Amniotic epithelial cell (primary cell): ENCODE measurements at regions not wholly inside any gene's neighbourhood (a gene's known extent, or its start where the extent isn't known, plus 50 kb on each side); places are given as distances from the start of the nearest gene placed in this dataset.

Experiments
- DNase-seq: peaks from one replicate; pipeline ENCODE4 v3.0.0-alpha.2; 2010; ENCODE audit warnings: low read depth

DNA sequence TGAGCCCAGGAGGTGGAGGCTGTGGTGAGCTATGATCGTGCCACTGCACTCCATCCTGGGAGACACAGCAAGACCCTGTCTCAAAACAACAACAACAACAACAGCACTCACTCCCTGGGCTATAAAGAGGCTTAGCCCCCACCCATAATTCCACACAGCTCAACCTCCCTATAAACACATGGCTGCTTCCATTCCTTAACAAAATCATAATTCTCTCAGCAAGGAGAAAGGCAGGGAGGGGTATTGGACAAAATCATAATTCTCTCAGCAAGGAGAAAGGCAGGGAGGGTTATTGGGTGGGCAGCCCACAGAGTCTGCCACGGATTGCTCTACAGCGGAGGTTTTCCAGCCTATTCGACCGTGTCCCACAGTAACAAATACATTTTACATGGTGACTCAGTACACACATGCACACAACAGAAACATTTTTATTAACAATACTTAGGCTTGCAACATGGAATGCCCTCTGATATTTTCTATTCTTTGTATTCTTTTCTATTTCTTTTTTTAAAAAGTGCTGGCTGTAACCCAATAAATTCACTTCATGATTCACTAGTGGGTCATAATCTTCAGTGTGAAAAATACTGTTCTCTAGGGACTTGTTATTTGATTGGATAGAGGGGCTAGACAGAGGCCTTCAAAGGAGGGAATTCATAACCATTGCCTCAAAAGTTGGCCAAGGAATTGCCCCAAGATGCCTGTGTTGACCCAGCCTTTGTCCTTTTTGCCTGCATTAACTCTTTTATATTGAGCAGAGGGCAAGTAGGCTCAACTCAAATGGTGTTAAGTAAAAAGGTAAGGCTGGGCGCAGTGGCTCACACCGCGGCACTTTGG, 50.6 kb upstream of the ZMYND8 start:
- no peak for DNase-seq

DNA sequence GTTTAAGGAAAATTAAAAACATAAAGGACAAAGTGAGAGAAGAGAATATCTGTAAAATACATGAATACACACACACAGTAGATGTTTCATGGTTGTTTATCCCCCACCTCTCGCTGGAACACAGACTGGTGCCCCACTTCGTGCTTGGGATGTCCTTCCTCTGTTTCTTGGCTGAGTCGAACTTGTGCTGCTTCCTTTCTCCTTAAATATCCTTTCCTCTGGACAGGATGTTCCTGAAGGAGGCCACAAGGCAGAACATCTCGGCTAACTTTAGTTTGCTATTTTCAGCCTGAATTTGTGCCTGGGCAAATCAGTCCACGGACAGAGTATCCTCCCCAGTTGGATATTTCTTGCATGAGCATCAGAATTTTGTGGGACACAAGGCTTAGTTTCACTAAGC, 54.7 kb upstream of the ZMYND8 start:
- no peak for DNase-seq

DNA sequence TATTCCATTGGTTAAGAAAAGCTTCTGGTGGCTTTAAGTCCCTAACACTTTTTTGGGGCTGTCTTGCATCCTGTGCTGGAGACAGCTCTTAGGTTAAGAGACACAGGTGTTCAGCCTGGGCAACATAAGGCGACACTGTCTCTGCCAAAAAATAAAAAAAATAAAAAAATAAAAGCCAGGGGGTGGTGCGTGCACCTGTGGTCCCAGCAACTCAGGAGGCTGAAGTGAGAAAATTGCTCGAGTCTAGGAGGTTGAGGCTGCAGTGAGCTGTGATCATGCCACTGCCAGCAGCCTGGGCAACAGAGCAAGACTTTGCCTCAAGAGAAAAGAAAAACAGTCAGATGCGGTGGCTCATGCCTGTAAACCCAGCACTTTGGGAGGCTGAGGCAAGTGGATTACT, 55.6 kb upstream of the ZMYND8 start:
- DNase-seq = no peak

DNA sequence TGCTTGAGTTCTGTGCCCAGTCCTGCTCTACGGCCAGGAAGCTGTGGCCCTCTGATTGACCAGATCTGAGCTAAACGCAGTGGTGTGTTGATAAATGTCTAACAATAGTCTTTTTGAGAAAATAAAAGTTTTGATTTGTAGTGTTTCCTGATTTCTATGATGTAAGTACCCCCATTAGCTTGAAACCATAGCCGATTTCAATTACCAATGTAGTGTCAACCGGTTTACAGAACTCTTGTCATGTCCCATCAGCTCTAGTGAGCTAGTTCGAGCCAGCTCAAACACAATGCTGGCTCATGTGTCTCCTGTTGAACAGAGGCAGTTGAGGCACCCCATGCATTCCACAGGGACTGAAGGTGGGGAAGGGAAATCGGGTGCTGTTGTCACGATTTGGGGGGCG, 56.7 kb upstream of the ZMYND8 start:
- no peak for DNase-seq

DNA sequence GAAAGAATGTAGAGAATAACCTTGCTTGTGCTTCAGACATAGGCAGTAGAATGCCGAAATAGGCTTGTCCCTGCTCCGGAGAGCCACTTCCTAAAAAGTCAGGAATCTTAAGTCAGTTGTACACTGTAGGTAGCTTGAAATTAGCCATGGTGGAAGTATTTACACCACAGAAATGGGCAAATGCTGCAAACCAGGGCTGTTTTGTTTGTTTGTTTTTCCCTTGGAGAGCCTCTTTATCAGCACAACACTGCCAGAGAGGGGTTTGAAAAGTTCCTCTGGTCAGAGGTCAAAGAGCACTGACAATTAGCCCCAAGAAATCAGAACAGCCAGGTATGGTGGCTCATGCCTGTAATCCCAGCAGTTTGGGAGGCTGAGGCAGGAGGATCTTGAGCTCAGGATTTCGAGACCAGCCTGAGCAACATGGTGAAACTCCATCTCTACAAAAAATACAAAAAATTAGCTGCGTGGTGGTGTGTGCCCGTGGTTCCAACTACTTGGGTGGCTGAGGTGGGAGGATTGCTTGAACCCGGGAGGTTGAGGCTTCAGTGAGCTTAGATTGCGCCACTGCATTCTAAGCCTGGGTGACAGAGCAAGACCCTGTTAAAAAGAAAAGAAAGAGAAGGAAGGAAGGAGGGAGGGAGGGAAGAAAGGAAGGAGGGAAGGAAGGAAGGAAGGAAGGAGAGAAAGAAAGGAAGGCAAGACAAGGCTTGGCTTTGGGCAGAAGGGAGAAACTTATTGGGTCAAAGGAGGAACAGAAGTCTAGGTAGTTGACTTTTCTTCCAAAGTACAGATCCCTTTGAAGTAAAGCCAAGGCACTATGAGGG, 61.0 kb upstream of the ZMYND8 start:
- DNase-seq = no peak

DNA sequence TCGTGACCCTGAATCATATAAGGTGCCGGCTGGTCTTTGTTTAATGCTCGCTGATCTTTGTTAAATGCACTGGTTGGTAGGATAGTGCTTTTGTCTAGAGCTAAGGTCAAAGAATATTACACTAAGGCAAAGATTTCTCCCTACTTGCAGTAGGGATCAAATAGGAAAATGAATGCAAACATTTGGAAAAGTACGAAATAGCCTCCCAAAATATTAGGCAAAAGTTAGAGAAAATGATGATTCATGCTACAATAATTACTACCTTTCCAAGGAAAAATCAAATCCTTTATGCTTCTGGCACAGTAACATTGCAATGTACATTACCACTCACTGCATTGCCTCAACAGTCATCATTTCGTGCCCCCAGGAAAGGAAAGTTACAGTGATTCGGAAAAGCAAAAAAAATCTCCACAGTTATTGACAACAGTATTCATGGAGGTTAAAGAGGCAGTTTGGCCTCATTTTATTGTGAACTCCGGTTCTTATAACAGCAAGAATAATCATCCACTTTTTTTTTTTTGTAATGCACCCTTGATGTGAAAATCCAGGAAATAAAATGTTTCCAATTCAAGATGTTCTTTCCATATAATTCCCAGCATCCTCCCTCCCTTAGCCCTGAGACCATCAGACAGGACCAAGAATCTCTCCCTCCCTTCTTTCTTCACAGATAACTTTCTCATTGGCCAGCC, 61.7 kb upstream of the ZMYND8 start:
- DNase-seq = no peak

DNA sequence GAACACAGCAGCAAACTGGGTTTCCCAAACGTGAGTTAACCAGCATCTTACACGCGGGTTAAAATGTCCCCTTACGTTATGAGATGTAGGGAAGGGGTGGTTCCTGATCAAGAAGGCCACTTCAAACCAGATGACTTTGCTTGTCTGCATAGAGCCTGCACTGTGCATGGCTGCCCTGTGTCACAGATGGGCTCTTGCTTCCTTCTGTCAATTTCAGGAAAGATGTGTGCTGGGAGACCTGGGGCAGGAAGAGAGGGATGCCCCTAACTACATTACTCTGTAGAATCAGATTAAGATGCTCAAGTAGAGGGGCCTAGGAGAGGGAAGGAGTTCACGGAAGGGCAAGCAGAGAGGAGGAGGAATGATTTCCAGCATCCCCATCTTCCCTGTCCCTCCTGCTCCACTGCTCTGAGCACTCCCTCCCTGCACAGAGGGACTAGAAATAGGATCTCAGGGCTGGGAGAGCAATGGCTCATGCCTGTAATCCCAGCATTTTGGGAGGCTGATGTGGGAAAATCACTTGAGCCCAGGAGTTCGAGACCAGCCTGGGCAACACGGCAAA, 63.5 kb upstream of the ZMYND8 start:
- DNase-seq = no peak

DNA sequence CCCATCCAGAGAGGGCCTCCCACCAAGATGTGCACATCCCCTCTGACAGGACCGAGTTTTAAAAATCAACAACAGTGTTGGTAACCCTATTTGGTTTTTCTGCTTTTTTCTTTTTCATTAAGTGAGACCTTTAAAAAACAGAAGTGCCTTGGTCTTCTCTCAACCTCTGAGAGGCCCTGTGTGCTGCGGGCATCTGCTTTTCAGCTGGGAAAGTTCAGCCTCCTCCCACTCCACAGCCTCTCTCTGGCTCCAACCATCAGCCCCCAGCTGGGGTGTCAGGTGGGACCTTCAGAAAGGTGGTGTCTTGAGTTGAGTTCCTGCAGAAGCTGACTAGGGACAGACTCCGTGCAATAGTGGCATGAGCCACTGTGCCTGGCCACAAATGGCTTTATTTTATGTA, 64.6 kb upstream of the ZMYND8 start:
- DNase-seq = no peak

DNA sequence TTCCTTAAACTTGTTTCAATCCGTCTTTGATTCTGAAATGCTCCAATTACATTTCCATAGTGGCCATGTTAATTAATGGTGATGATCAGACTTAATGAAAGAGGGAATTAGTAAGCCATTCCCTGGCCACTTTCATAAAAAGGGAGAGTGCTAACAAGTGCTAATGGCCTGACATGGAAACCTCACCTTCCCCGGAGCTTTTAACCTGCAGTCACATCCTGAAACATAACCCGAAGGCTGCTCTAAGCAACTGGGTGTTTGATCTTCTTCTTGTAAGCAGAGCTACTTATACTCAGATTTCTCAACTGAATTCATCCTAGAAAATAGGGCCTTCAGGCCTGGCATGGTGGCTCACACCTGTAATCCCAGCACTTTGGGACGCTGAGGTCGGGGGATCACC, 67.1 kb upstream of the ZMYND8 start:
- DNase-seq = no peak

DNA sequence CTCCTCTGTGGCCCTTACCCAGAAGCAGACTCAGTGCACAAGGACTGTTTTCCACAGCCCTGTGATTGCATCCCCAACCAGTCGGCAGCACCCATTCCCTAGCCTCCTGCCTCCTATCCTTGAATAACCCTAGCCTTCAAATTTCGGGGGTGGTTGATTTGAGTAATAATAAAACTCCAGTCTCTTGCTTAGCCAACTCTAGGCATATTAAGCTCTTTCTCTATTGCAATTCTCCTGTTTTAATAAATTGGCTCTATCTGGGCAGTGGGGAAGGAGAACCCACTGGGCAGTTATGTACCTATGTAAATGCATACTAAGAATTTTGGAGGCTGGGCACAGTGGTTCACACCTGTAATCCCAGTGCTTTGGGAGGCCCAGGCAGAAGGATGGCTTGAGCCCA, 70.6 kb upstream of the ZMYND8 start:
- DNase-seq = no peak

DNA sequence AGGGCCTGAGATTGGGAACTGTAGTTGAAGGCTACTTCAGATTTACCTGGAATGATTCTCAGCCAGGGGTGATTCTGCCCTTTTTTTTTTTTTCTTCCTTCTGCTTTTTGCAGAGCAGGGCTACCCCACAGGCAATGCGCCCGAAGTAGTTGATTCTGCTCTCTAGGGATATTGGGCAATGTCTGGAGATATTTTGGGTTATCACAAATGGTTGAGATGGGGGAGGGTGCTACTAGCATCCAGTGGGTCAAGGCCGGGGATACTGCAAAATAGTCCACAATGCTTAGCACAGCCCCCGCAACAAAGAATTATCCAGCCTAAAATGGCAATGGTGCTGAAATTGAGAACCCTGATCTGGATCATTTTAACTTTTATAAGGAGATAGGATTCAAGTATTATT, 71.2 kb upstream of the ZMYND8 start:
- DNase-seq = no peak

DNA sequence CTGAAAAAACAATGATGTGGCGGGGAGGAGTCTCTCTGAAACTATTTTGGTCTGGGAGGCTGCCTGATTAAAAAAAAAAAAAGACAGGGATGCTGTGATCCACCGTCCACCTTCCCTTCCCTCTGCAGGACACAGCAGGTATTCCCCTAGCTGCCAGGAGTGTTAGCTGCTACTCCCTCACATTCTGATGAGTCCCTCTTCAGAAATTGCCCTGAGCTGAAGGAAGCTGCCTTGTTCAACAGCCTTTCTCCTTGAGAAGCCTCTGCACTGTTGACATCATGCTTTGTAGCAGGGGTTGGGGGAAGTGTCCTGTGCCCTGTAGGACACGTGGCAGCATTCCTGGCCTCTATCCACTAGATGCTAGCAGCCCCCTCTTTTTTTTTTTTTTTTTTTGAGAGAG, 71.7 kb upstream of the ZMYND8 start:
- no peak for DNase-seq

DNA sequence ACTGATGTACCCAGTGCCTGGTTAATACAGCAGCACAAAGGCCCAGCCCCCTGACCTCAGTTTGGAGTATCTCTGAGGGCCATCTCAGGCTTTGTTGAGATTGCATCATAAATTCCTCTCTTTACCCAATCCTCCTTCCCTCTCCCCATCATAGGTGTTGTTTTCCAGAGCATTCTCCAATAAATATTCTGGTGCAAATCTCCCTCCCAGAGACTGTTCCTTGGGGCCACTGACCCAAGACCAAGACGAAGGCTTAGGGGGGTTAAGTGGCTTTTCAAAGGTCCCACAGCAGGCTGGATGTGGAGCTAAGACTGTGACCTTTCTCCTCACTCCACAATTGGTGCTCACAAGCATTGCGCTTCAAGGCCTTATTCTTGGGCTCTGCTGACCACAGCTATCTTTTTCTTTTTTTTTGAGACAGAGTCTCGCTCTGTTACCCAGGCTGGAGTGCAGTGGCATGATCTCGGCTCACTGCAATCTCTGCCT, 72.4 kb upstream of the ZMYND8 start:
- DNase-seq = peak; percentile 41

DNA sequence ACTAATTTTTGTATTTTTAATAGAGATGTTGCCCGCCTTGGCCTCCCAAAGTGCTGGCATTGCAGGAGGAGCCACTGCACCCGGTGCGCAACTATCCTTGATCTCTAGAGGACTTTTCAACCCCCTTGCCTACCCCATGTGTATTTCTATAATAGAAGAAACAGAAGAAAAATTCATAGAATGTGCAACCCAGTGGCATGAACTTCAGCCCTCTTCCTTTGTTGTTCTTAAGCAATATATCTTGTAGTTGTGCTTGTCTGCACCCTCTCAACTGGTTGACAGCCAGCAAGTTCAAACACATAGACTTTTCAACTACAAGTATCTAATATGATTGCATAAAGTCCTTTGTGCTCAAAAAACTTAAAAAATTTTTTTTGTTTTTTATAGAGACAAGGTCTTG, 72.3 kb upstream of the NCOA3 start:
- peak; percentile 34 for DNase-seq

DNA sequence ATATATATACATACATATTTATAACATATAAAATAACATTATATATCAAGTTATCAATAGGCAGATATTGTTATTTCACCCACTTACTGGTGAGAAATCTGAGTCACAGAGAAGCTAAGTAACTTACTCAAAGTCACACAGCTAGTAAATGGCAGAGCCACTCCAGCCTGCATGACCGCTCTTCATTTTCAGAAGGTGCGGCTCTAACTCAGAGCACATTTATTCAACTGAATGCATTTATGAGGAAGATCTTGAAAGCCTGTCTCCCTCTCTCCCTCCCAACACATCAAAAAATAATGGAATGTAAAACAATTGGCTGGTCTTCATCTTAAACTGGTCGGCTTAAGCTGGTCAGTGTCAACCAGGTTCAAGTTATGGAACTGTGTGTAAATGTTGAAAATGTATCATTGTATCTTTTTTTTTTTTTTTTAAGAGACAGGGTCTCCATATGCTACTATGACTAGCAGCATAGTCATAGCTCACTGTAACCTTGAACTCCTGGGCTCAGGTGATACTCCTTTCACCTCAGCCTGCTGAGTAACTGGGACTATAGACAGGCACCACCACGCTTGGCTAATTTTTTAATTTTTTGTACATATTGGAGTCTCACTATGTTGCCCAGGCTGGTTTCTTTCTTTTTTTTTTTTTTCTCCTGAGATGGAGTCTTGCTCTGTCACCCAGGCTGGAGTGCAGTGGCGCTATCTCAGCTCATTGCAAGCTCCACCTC, 70.7 kb upstream of the NCOA3 start:
- no peak for DNase-seq

DNA sequence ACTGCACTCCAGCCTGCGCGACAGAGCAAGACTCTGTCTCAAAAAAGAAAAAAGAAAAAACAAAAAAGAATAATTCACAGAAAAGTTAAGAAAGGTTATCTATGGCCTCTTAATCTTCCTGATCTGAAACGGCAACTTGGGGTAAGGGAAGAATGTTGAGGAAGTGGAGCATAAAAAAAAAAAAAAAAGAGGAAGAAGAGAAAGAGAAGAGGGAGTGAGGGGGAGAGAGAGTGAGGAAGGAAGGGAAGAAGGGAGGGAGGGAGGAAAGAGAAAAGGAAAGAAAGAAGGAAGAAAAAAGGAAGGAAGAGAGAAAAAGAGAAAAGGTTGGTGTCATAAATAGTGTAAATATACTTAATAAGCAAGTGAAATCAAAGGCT, 68.9 kb upstream of the NCOA3 start:
- DNase-seq = no peak

DNA sequence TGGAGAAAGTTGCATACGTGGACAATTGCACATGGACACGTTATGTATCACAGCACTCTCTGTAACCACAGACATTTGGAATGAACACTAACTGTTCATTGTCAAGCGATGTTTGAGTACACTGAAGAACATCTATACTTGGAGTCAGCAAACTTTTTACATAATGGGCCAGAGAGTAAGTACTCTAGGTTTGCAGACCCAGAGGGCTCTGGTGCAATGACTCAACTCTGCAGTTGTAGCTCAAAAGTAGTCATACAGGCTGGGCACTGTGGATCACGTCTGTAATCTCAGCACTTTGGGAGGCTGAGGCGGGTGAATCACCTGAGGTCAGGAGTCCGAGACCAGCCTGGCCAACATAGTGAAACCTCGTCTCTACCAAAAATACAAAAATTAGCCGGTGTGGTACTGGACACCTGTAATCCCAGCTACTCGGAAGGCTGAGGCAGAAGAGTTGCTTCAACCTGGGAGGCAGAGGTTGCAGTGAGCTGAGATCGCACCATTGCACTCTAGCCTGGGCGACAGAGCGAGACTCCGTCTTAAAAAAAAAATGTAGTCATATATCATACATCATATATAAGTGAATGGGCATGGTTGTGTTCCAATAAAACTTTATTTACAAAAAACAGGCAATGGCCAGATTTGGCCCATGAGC, 67.4 kb upstream of the NCOA3 start:
- DNase-seq = peak; percentile 97

DNA sequence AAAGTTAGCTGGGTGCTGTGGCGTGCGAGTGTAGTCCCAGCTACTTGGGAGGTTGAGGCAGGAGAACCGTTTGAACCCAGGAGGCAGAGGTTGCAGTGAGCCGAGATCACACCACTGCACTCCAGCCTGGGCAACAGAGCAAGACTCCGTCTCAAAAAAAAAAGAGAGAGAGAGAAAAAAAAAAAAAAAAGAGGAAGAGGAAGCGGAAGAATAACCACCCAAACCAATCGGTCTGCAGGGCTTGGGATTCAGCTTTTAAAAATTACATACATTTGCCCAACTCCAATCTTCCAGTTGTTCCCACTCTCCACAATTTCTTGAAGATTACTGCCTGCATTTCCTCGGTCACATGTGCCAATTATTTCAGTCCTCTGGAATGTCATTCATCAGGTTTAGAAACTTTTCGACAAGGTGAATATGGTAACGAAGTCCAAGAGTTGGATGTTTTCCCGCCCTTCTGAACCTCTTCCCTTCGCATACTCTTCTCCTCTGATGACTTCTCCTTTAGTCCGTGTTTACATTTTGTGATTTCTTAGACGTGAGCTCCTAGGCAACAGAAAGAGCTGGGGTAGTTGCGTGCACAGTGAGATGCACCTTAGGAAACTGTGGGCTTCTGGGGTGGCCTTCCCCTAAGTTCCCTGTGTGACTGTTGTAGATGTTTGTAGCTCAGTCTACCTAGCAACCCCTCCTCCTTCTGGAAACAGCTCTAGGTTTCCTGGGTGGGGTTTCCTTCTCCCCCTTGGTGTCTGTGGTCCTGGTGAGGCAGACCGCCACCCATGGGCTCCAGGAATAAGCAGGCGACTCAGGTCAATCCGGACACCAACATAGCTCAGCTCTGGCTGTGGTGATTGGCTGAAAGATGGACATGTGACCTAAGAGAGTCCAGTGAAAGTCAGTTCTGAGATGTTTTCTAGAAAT, 63.0 kb upstream of the NCOA3 start:
- peak; percentile 46 for DNase-seq

DNA sequence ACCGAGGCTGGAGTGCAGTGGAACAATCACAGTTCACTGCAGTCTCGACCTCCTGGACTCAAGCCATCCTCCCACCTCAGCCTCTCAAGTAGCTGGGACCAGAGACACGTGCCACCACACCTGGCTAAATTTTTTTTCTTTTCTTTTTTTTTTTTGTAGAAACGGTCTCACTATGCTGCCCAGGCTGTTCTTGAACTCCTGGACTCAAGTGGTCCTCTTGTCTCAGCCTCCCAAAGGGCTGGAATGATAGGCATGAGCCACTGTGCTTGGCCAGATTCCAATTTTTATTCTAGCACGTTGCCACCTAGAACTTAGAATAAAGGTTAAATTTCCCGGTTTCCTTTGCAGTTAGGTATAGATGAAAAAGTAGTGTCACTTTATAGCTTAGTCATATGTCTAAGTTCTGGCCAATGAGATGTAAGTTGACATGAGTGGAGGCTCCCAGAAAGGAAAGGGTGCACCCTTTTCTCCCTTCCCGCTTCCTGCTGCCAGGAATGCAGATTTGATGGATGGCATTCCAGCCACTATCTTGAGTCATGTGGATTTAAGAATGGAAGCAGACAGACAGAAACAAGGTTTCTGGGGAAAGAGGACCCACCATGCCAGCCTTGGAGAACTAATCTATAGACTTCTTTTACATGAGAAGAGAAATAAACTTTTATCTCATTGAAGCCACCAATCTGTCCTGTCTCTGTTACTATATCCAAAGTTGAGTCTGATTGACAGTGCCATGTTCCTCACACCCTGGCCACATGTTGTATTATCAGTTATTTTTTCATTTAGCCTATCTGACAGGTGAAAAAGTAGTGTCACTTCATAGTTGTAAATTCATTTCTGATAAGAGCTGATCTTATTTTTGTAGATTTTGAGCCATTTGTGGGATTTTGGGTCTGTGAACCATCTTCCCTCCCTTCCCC, 60.6 kb upstream of the NCOA3 start:
- DNase-seq = peak; percentile 87
